RWPE2 (cell line): ENCODE measurements at regions not wholly inside any gene's neighbourhood (a gene's known extent, or its start where the extent isn't known, plus 50 kb on each side); places are given as distances from the start of the nearest gene placed in this dataset.

Experiments
- ATAC-seq: fragments of 200-7000 bp; cut with Tn5 transposase; 3 replicates; pipeline ENCODE4 v1.9.1; 2021; ENCODE audit warnings: low read depth
- DNase-seq: peaks from one replicate; pipeline ENCODE4 v3.0.0-alpha.2; 2020; ENCODE audit warnings: low spot score
- H3K27ac ChIP-seq: fragments of 450-650 bp; 2 replicates; pipeline ENCODE4 v1.5.1; 2017; ENCODE audit warnings: mild to moderate bottlenecking; ENCODE audit not compliant: poor library complexity, severe bottlenecking
- H3K27me3 ChIP-seq: fragments of 250-450 bp; sonication (Bioruptor Pico); 2 replicates; pipeline ENCODE4 v1.5.1; 2021; ENCODE audit warnings: mild to moderate bottlenecking, moderate library complexity; ENCODE audit not compliant: insufficient read depth, poor library complexity, severe bottlenecking
- H3K36me3 ChIP-seq: fragments of 250-450 bp; sonication (Bioruptor Pico); 2 replicates; pipeline ENCODE4 v1.5.1; 2020; ENCODE audit warnings: low read depth, mild to moderate bottlenecking, moderate library complexity
- H3K4me1 ChIP-seq: fragments of 250-450 bp; sonication (Bioruptor Pico); 2 replicates; pipeline ENCODE4 v1.5.1; 2021; ENCODE audit warnings: mild to moderate bottlenecking, moderate library complexity; ENCODE audit not compliant: insufficient read depth, poor library complexity, severe bottlenecking
- H3K4me3 ChIP-seq: fragments of 250-450 bp; sonication (Bioruptor Pico); 2 replicates; pipeline ENCODE4 v1.5.1; 2021; ENCODE audit warnings: mild to moderate bottlenecking, moderate library complexity; ENCODE audit not compliant: severe bottlenecking
- H3K9me3 ChIP-seq: fragments of 250-450 bp; sonication (Bioruptor Pico); 2 replicates; pipeline ENCODE4 v1.5.1; 2021; ENCODE audit warnings: mild to moderate bottlenecking, moderate library complexity; ENCODE audit not compliant: severe bottlenecking
- TF ChIP-seq, protein P1 (sequence below): fragments of 450-650 bp; IDR thresholded peaks from one replicate; pipeline ENCODE4 v1.5.1; 2017; ENCODE audit warnings: mild to moderate bottlenecking, moderate library complexity; ENCODE audit not compliant: poor library complexity, severe bottlenecking

DNA sequence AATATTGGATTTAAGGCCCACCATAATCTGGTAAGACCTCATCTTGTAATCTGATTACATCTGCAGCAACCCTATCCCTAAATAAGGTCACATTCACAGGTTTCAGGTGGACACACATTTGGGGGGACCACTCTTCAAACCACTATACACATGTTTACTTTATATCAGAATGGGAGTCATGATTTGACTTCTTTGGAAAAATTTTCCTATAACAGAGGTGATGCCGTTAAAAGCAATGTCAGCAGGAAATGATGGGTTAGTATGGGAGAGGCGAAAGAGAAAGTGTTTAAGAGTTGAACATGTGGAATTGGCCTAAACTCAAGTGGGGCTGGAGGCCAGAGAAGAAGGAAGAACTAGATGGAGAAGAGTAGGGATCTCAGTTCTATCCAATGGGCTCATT is 281.7 kb upstream of the ERCC4 start:
- no peaks in the 10 kb centered on the region for H3K36me3 ChIP-seq
- DNase-seq = no peak
- H3K27me3 ChIP-seq = no peaks in the 10 kb centered on the region
- no peaks in the 10 kb centered on the region for H3K9me3 ChIP-seq
- H3K4me3 ChIP-seq = no peak overlapping the region
- H3K4me1 ChIP-seq = no peaks in the 10 kb centered on the region
- no peak overlapping the region for H3K27ac ChIP-seq
- ATAC-seq = no peak
- TF ChIP-seq, protein P1, sequence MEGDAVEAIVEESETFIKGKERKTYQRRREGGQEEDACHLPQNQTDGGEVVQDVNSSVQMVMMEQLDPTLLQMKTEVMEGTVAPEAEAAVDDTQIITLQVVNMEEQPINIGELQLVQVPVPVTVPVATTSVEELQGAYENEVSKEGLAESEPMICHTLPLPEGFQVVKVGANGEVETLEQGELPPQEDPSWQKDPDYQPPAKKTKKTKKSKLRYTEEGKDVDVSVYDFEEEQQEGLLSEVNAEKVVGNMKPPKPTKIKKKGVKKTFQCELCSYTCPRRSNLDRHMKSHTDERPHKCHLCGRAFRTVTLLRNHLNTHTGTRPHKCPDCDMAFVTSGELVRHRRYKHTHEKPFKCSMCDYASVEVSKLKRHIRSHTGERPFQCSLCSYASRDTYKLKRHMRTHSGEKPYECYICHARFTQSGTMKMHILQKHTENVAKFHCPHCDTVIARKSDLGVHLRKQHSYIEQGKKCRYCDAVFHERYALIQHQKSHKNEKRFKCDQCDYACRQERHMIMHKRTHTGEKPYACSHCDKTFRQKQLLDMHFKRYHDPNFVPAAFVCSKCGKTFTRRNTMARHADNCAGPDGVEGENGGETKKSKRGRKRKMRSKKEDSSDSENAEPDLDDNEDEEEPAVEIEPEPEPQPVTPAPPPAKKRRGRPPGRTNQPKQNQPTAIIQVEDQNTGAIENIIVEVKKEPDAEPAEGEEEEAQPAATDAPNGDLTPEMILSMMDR = no peak

DNA sequence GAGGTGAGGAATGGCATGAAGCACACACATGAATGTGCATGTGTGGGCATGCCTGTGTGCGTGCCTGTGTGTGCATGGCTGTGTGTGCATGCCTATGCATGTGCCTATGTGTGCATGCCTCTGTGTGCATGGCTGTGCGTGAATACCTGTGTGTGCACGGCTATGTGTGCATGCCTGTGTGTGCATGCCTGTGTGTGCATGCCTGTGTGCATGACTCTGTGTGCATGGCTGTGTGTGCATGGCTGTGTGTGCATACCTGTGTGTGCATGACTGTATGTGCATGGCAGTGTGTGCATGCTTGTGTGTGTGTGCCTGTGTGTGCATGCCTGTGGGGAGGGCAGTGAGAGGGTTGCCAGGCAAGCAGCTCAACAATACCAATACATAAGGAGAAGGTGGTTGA is 276.5 kb upstream of the ERCC4 start:
- H3K27ac ChIP-seq = no peak overlapping the region
- H3K4me1 ChIP-seq = no peaks in the 10 kb centered on the region
- TF ChIP-seq, protein P1 = no peak
- no peak overlapping the region for H3K4me3 ChIP-seq
- no peak for ATAC-seq
- no peaks in the 10 kb centered on the region for H3K36me3 ChIP-seq
- H3K27me3 ChIP-seq = no peaks in the 10 kb centered on the region
- H3K9me3 ChIP-seq = no peaks in the 10 kb centered on the region
- no peak for DNase-seq

DNA sequence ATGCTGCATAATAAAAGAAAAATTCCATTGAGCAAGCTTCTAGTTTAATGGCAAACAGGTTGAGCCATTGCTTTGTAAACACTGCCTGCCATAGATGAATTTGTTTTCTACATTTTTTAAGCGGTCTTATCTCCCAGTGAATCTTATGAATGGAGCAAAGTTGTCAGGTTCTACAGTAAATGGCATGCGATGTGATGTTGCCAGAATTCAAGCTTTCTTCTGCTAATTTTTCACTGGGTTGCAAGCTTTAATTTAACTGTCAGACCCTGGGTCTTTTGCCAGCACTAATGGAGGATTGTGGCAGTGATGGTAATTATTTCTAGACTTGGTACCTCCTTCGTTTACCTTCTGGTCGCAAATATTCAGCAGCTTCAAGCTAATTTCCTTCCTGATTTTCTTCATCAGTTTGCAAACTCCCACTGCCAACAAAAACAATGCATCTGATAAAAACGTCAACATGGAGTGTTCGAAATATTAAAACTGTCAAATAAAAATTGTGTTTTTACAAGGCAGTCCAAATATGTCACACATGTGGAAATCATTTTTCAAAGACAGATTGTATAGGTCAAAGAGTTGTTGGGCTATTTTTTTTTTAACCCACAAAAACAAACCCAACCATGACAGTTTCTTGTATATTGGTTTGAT is 274.2 kb upstream of the ERCC4 start:
- no peaks in the 10 kb centered on the region for H3K27me3 ChIP-seq
- TF ChIP-seq, protein P1 = no peak
- H3K36me3 ChIP-seq = no peaks in the 10 kb centered on the region
- DNase-seq (no peak), ATAC-seq (no peak)
- H3K9me3 ChIP-seq = no peaks in the 10 kb centered on the region
- no peak overlapping the region for H3K4me3 ChIP-seq
- H3K27ac ChIP-seq = no peak overlapping the region
- H3K4me1 ChIP-seq = no peaks in the 10 kb centered on the region

DNA sequence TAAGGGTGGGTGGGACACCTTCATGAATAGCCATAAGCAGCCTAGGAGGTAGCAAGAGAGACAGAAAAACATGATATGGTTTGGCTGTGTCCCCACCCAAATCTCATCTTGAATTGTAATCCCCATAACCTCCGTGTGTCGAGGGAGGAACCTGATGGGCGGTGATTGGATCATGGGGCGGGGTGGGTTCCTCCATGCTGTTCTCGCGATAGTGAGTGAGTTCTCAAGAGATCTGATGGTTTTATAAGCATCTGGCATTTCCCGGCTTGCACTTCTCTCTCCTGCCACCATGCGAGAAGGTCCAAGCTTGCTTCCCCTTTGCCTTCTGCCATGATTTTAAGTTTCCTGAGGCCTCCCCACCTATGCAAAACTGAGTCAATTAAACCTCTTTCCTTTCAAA is 259.1 kb upstream of the ERCC4 start:
- ATAC-seq (no peak), DNase-seq (no peak)
- H3K36me3 ChIP-seq = no peaks in the 10 kb centered on the region
- H3K4me3 ChIP-seq = no peak overlapping the region
- no peaks in the 10 kb centered on the region for H3K9me3 ChIP-seq
- H3K27ac ChIP-seq = no peak overlapping the region
- H3K27me3 ChIP-seq = no peaks in the 10 kb centered on the region
- TF ChIP-seq, protein P1 = no peak
- no peaks in the 10 kb centered on the region for H3K4me1 ChIP-seq

DNA sequence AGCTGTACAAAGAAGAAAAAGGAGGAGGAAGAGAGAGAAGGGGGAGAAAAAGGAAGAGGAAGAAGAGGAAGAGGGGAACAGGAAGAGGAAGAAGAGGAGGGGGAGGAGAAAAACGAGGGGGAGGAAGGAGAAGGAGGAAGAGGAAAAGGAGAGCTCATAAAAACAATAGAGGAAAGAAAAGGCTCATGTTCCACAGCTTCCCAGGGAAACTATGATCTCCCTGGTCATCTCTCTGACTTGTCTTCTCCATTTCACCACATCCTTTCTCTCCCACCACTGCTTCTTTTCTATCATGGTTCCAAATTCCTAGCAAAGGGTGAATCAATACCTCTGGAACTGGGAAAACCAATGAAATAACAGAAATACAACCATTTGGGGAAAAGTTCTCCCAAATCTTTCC is 254.1 kb upstream of the ERCC4 start:
- DNase-seq (no peak), ATAC-seq (no peak)
- Histone ChIP-seq H3K4me3 (no peak overlapping the region), H3K9me3 (no peaks in the 10 kb centered on the region), H3K27me3 (peaks cover 3% of the 10 kb centered on the region), H3K4me1 (no peaks in the 10 kb centered on the region), H3K27ac (no peak overlapping the region), H3K36me3 (no peaks in the 10 kb centered on the region)
- TF ChIP-seq, protein P1 = no peak
